RWPE1 (cell line): ENCODE measurements at regions not wholly inside any gene's neighbourhood (a gene's known extent, or its start where the extent isn't known, plus 50 kb on each side); places are given as distances from the start of the nearest gene placed in this dataset.

Source experiments
- CTCF ChIA-PET: fragments of 350-600 bp; sonication (Branson Sonifier 250); formaldehyde crosslinking; extraction: SDS; loops from one replicate; lab custom pipeline; 2021; lab: Yijun Ruan, JAX
- POLR2A ChIA-PET: fragments of 400-600 bp; formaldehyde crosslinking; extraction: SDS; loops from one replicate; lab custom pipeline; 2020; ENCODE audit warnings: antibody characterized with exemption; ENCODE audit not compliant: low non-redundant PET; lab: Yijun Ruan, JAX
- DNase-seq: peaks from one replicate; pipeline ENCODE4 v3.0.0; 2012; ENCODE audit warnings: low spot score
- H3K27ac ChIP-seq: fragments of 450-650 bp; 2 replicates; pipeline ENCODE4 v1.5.1; 2017
- CTCF ChIP-seq: fragments of 450-650 bp; conservative IDR thresholded peaks from 2 replicates; pipeline ENCODE4 v1.5.1; 2017; ENCODE audit warnings: low read depth, mild to moderate bottlenecking

DNA sequence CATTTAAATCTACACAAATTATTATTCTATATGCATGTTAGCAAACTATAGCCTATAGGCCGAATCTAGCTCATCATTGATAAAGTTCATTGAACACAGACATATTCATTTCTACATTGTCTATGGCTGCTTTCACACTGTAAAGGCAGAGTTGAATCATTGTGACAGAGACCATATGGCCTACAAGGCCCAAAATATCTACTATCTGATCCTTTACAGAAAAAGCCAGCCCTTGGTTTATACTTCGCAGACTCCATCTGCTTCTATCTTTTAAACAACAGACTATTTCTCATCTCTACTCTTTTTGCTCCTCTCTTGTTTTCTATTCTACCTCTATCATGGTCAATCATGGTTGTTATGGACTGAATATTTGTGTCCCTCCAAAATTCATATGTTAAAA lies 190.7 kb downstream of the EXOC5 start:
- H3K27ac ChIP-seq, result no peak overlapping the region
- no peak for DNase-seq
- no peak for TF ChIP-seq CTCF
- CTCF ChIA-PET, result interaction anchor here (0.8 kb wide), 1 partner anchor 67 kb away, joined by 3 read pairs; no protein-coding TSS in a partner anchor
- POLR2A ChIA-PET, result no interaction called here

GRCh38 chr14:57073986-57074385 lies 194.7 kb downstream of the EXOC5 start:
- TF ChIP-seq CTCF, result no peak
- no peak for DNase-seq
- CTCF ChIA-PET, result no interaction called here
- H3K27ac ChIP-seq, result no peak overlapping the region
- POLR2A ChIA-PET, result no interaction called here

DNA sequence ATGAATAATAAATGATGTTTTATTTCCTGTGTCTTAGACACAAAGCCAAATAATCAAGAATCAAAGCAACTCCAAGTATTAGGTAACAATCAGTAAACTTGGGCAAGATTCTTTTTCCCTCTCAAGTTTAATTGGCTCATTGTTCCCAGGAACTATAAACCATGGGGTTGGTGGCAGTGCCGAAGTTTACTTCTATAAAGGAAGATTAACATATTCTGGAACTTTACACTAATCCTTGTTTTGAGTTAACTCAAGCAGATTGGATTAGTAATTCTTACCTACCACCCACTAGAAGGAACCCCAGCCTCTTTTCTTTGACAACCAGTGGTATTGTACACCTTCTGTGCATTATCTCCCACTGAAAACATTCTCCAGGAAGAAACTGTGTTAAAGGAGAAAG lies 197.1 kb downstream of the EXOC5 start:
- CTCF ChIA-PET, result no interaction called here
- no peak overlapping the region for H3K27ac ChIP-seq
- TF ChIP-seq CTCF, result no peak
- POLR2A ChIA-PET, result no interaction called here
- no peak for DNase-seq

GRCh38 chr14:57069702-57070101 lies 199.0 kb downstream of the EXOC5 start:
- CTCF ChIA-PET, result no interaction called here

DNA sequence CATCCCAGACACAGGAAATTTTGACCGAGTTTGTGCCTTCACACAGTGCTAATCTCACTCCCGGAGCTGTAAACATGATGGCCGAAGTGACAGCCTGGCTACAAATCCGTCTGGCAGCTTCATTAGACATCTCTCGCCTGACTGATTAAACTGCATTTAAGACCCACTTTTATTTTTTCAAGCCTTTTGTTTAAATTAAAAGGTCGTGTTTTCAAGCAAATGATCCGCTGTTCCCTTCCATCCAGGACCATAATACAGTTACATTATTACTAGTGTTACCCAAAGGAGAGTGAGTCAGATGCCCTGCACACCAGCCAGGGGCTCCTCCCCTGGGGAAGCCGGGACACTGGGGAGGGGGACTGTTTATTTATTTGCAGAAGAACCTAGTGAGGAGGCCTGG lies 200.2 kb downstream of the EXOC5 start:
- ChIA-PET CTCF (no interaction called here), POLR2A (no interaction called here)
- no peak for TF ChIP-seq CTCF
- no peak overlapping the region for H3K27ac ChIP-seq
- DNase-seq, result no peak

More at GRCh38 chr14:57069702-57070101, 199.0 kb downstream of the EXOC5 start:
- no peak for TF ChIP-seq CTCF
- no peak for DNase-seq
- H3K27ac ChIP-seq, result no peak overlapping the region
- POLR2A ChIA-PET, result no interaction called here

GRCh38 chr14:57066887-57067513 lies 201.7 kb downstream of the EXOC5 start:
- no peak for DNase-seq
- CTCF ChIA-PET, result interaction anchor here (0.7 kb wide), 1 partner anchor 955 kb away, joined by 3 read pairs; no protein-coding TSS in a partner anchor
- TF ChIP-seq CTCF, result no peak
- POLR2A ChIA-PET, result no interaction called here
- H3K27ac ChIP-seq, result no peak overlapping the region
